H1 (cell line): ENCODE measurements at regions not wholly inside any gene's neighbourhood (a gene's known extent, or its start where the extent isn't known, plus 50 kb on each side); places are given as distances from the start of the nearest gene placed in this dataset.

Experiments used
- CTCF ChIP-seq, 3 experiments: IDR thresholded peaks; 1 replicate in 2 of 3; 2 replicates in 1 of 3; pipeline versions ENCODE4 v1.5.1 to v1.6.1; 2011; ENCODE audit warnings: low read length in 3 of 3, mild to moderate bottlenecking in 3 of 3, inconsistent platforms in 2 of 3, low read depth in 1 of 3, moderate library complexity in 1 of 3; ENCODE audit not compliant: insufficient read depth in 1 of 3; ENCODE audit errors: control extremely low read depth in 1 of 3
- RAD21 ChIP-seq, 2 experiments: IDR thresholded peaks in 1 of 2; conservative IDR thresholded peaks in 1 of 2; 2 replicates each; pipeline ENCODE4 v1.6.1; 2011; ENCODE audit warnings: low read depth in 2 of 2, low read length in 2 of 2, improper control_type of control experiment in 1 of 2, inconsistent platforms in 1 of 2, mild to moderate bottlenecking in 1 of 2, moderate library complexity in 1 of 2
- SIN3A ChIP-seq, 2 experiments: IDR thresholded peaks in 1 of 2; conservative IDR thresholded peaks in 1 of 2; 2 replicates each; pipeline ENCODE4 v1.6.1; 2011 to 2012; ENCODE audit warnings: low read length in 2 of 2, improper control_type of control experiment in 1 of 2, low read depth in 1 of 2, mild to moderate bottlenecking in 1 of 2
- SIX5 ChIP-seq: IDR thresholded peaks from 2 replicates; pipeline ENCODE4 v1.6.1; 2011; ENCODE audit warnings: mild to moderate bottlenecking, low read depth, low read length

- no peak for TF ChIP-seq SIN3A (conservative IDR thresholded peaks at IDR 0.05 in 1 of 2, IDR thresholded peaks at IDR 0.05 in 1 of 2; ENCODE audit: low read depth in 1 of 2, low read length in 2 of 2)
- TF ChIP-seq RAD21 (IDR thresholded peaks at IDR 0.05 in 1 of 2, conservative IDR thresholded peaks at IDR 0.05 in 1 of 2; ENCODE audit: low read depth in 2 of 2, low read length in 2 of 2): no peak
- TF ChIP-seq SIX5: no peak
- TF ChIP-seq CTCF (IDR thresholded peaks at IDR 0.05; ENCODE audit: control extremely low read depth in 1 of 3, insufficient read depth in 1 of 3, low read depth in 1 of 3, low read length in 3 of 3): no peak
These were observed 242.4 kb upstream of the ATP10B start for GRCh38 chr5:161094411-161094810.
